ENCODE measurements at regions not wholly inside any gene's neighbourhood (a gene's known extent, or its start where the extent isn't known, plus 50 kb on each side); places are given as distances from the start of the nearest gene placed in this dataset.

DNA sequence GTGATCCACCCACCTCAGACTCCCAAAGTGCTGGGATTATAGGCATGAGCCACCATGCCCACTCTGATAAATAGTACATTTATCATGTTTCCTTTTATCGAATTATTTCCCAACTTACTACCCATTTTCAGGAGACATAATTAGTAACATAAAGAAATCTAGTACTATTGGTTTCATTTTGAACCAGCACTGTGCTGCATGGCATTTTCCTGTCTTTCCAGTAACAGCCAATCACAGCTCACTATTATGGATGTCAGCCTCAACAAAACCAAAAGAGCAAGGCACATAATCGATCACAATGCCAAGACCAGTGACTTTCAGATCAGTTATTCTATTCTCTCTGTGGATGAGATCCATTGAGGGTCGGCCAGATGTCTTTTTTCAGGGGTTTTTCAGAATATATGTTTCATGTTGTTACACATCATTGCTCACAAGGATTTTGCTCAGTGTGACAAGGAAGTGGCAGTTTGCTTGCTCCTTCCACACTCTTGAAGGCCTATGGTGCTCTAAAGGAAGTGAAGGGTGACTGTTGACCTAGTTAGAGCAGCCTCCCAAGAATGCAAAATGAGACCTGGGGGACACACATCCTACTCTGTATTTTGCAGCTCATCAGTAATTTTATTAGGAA is 233.4 kb downstream of the KCNRG start:
- TF ChIP-seq, protein P1, sequence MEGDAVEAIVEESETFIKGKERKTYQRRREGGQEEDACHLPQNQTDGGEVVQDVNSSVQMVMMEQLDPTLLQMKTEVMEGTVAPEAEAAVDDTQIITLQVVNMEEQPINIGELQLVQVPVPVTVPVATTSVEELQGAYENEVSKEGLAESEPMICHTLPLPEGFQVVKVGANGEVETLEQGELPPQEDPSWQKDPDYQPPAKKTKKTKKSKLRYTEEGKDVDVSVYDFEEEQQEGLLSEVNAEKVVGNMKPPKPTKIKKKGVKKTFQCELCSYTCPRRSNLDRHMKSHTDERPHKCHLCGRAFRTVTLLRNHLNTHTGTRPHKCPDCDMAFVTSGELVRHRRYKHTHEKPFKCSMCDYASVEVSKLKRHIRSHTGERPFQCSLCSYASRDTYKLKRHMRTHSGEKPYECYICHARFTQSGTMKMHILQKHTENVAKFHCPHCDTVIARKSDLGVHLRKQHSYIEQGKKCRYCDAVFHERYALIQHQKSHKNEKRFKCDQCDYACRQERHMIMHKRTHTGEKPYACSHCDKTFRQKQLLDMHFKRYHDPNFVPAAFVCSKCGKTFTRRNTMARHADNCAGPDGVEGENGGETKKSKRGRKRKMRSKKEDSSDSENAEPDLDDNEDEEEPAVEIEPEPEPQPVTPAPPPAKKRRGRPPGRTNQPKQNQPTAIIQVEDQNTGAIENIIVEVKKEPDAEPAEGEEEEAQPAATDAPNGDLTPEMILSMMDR (IDR thresholded peaks at IDR 0.05) = no peak
- no peak for TF ChIP-seq POLR2A (IDR thresholded peaks at IDR 0.05)
